HFF-Myc (cell line): ENCODE measurements at regions not wholly inside any gene's neighbourhood (a gene's known extent, or its start where the extent isn't known, plus 50 kb on each side); places are given as distances from the start of the nearest gene placed in this dataset.
"Not testable (repeated sequence)": the region's sequence is repeated elsewhere in the genome, so short reads cannot be mapped to it uniquely, and the experiment has no call there.

Source experiments
- DNase-seq: peaks from one replicate; pipeline ENCODE4 v3.0.0-alpha.2; 2011; ENCODE audit warnings: low read depth; ENCODE audit errors: extremely low read depth
- H3K4me3 ChIP-seq: replicated peaks from 2 replicates; pipeline ENCODE4 v1.5.1; 2011; ENCODE audit warnings: low read depth, mild to moderate bottlenecking, control low read depth, low read length
- TF ChIP-seq, protein P1 (sequence below): IDR thresholded peaks from 2 replicates; pipeline ENCODE4 v1.5.1; 2012; ENCODE audit warnings: mild to moderate bottlenecking, low read depth, low read length, control low read depth; ENCODE audit errors: missing control alignments

DNA sequence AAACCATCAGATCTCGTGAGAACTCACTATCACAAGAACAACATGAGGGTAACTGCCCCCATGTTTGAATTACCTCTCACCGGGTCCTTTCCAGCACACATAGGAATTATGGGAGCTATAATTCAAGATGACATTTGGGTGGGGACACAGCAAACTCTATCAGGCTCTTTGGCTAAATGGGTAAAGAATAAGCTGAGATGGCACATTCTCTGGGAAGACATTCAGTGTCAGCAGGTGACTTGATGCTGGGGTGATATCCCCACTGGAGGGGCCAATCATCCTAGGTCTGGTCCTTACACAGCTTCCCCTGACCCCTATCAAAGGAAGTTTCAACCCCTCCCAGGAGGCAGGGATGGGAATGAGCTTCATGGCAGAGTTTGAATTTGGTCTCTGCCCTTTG lies 664.0 kb upstream of the EEF2KMT start:
- H3K4me3 ChIP-seq, result no peak overlapping the region
- DNase-seq, result no peak
- TF ChIP-seq, protein P1, sequence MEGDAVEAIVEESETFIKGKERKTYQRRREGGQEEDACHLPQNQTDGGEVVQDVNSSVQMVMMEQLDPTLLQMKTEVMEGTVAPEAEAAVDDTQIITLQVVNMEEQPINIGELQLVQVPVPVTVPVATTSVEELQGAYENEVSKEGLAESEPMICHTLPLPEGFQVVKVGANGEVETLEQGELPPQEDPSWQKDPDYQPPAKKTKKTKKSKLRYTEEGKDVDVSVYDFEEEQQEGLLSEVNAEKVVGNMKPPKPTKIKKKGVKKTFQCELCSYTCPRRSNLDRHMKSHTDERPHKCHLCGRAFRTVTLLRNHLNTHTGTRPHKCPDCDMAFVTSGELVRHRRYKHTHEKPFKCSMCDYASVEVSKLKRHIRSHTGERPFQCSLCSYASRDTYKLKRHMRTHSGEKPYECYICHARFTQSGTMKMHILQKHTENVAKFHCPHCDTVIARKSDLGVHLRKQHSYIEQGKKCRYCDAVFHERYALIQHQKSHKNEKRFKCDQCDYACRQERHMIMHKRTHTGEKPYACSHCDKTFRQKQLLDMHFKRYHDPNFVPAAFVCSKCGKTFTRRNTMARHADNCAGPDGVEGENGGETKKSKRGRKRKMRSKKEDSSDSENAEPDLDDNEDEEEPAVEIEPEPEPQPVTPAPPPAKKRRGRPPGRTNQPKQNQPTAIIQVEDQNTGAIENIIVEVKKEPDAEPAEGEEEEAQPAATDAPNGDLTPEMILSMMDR, result no peak

DNA sequence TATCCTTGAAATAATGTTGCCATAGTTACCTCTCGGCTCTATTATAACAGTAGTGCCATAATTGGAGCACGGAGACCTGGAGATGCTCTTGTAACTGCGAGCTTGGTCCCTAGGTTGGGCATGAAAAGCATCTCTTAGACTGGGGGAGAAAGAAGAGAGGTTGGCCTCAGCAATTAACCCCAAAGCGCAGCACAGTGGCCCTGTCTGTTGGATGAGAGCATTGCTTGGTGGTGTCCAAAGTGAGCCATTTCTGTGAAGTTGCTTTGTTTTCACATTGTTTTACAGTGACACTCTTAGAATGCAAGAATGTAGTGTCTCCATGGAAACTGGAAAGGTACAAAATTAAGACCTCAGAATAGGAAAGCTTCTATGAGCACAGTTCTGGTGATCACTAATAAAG lies 660.7 kb upstream of the EEF2KMT start:
- H3K4me3 ChIP-seq, result no peak overlapping the region
- TF ChIP-seq, protein P1, result no peak
- DNase-seq, result no peak

DNA sequence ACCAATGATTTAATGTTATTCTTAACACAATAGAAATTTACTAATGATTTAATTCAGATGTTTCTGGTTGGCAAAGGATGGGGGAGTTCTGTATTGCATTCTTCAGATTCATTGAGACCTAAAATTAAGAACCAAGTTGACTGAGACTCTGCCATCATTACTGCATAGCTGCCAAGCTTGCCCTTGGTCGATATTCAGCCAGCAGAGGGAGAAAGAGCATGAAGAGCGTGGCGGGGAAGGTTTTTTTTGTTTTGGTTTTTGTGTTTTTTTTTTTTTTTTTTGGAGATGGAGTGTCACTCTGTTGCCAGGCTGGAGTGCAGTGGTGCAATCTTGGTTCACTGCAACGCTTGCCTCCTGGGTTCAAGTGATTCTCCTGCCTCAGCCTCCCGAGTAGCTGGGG lies 659.4 kb upstream of the EEF2KMT start:
- no peak for DNase-seq
- no peak overlapping the region for H3K4me3 ChIP-seq
- TF ChIP-seq, protein P1, result no peak

DNA sequence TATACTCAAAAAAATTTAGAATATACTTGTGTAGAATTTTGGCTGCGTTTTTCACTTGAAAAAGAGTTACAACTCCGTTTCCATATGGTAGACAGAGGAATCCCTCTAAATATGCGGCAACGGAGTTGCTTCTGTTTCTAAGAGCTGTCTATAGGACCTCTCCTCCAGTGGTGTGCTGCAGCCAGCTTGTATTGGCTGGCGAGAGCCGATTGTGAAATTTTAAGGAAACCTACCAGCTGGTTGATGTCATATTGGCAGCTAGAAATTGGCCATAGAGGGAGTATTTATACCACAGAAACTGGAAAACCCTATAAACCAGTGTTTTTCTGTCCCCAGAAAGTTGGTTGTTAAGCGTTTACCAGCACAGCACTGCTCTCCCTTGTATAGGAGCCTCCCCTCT lies 655.8 kb upstream of the EEF2KMT start:
- TF ChIP-seq, protein P1, result no peak
- no peak for DNase-seq
- no peak overlapping the region for H3K4me3 ChIP-seq

DNA sequence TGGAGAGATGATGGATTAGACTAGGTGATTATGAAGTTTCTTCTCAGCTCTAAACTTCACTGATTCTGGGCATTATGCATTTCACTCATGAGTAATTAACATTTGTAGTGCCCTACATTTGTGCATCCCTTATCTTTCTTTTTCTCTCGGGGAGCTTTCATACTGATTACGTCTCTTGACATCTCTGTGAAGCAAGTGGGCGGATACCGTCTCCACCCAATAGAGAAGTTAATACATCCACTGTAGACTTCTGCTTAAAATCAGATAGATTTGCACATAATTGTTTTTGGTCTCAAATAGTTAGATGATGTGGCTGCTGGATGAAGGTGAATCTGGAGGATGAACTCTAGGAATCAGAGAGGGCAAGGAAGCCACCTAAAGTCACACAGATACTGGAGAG lies 653.6 kb upstream of the EEF2KMT start:
- no peak overlapping the region for H3K4me3 ChIP-seq
- DNase-seq, result no peak
- TF ChIP-seq, protein P1, result no peak

DNA sequence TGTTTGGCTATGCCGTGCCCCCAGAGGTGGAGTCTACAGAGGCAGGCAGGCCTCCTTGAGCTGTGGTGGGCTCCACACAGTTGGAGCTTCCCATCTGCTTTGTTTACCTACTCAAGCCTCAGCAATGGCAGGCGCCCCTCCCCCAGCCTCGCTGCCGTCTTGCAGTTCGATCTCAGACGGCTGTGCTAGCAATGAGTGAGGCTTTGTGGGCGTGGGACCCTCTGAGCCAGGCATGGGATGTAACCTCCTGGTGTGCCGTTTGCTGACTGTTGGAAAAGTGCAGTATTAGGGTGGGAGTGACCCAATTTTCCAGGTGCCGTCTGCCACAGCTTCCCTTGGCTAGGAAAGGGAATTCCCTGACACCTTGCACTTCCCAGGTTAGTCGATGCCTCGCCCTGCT lies 652.8 kb upstream of the EEF2KMT start:
- DNase-seq, result not testable (repeated sequence)

DNA sequence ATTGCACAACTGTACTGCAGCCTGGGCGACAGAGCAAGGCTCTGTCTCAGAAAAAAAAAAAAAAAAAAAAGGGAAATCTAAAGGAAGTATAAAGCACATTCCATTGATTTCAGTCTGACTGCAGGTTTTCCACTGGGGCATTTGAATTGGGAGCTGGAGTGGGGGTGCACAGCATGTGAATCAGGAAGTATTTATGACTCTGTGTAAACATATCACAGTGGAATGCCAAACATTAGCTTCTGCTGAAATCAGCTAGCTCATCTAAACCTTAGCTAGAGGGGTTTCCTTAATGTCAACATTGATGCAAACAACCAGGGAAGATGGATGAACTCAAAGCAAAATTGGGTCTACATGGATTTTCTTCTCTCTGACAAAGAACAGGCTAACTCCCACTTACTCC lies 641.0 kb upstream of the EEF2KMT start:
- TF ChIP-seq, protein P1, result no peak
- no peak for DNase-seq
- no peak overlapping the region for H3K4me3 ChIP-seq

More for the DNA sequence above, 652.8 kb upstream of the EEF2KMT start:
- not testable (repeated sequence) for H3K4me3 ChIP-seq
